SK-N-SH treated with all-trans-retinoic acid at 6 μM for 48 hours (cell line): ENCODE measurements at regions not wholly inside any gene's neighbourhood (a gene's known extent, or its start where the extent isn't known, plus 50 kb on each side); places are given as distances from the start of the nearest gene placed in this dataset.

Source experiments
- ATAC-seq: fragments of 200-7000 bp; cut with Tn5 transposase; 3 replicates; pipeline ENCODE4 v1.9.1; 2020; ENCODE audit warnings: mild to moderate bottlenecking, moderate library complexity
- ARNTL ChIP-seq: fragments of 450-650 bp; formaldehyde crosslinking; IDR thresholded peaks from 2 replicates; pipeline ENCODE4 v1.5.0; 2020; ENCODE audit warnings: low read depth, mild to moderate bottlenecking, moderate library complexity, borderline replicate concordance
- CSDC2 ChIP-seq: fragments of 250-450 bp; sonication (Bioruptor Pico); IDR thresholded peaks from 2 replicates; pipeline ENCODE4 v1.5.0; 2020; ENCODE audit warnings: mild to moderate bottlenecking, moderate library complexity
- ESRRG ChIP-seq: fragments of 250-450 bp; sonication (Bioruptor Pico); IDR thresholded peaks from 2 replicates; pipeline ENCODE4 v1.6.1; 2021; ENCODE audit warnings: mild to moderate bottlenecking
- GLIS3 ChIP-seq: fragments of 250-450 bp; sonication (Bioruptor Pico); IDR thresholded peaks from 2 replicates; pipeline ENCODE4 v1.5.0; 2020; ENCODE audit warnings: mild to moderate bottlenecking, moderate library complexity
- ISL1 ChIP-seq: fragments of 250-450 bp; sonication (Bioruptor Pico); IDR thresholded peaks from 2 replicates; pipeline ENCODE4 v2.1.2; 2022; ENCODE audit warnings: mild to moderate bottlenecking, moderate library complexity
- PPARA ChIP-seq: fragments of 250-450 bp; sonication (Bioruptor Pico); IDR thresholded peaks from 2 replicates; pipeline ENCODE4 v1.5.0; 2020; ENCODE audit warnings: mild to moderate bottlenecking, borderline replicate concordance
- RARB ChIP-seq: fragments of 250-450 bp; sonication (Bioruptor Pico); IDR thresholded peaks from 2 replicates; pipeline ENCODE4 v1.8.0; 2021; ENCODE audit warnings: mild to moderate bottlenecking, moderate library complexity
- SNAI2 ChIP-seq: fragments of 250-450 bp; sonication (Bioruptor Pico); IDR thresholded peaks from 2 replicates; pipeline ENCODE4 v1.5.0; 2020; ENCODE audit warnings: mild to moderate bottlenecking, moderate library complexity
- TCF4 ChIP-seq: fragments of 250-450 bp; sonication (Bioruptor Pico); IDR thresholded peaks from 2 replicates; pipeline ENCODE4 v1.8.0; 2021; ENCODE audit warnings: mild to moderate bottlenecking, moderate library complexity, borderline replicate concordance
- TOX ChIP-seq: fragments of 250-450 bp; sonication (Bioruptor Pico); IDR thresholded peaks from 2 replicates; pipeline ENCODE4 v1.8.0; 2021; ENCODE audit warnings: mild to moderate bottlenecking, moderate library complexity, borderline replicate concordance
- TSHZ2 ChIP-seq: fragments of 250-450 bp; sonication (Bioruptor Pico); IDR thresholded peaks from 2 replicates; pipeline ENCODE4 v1.5.0; 2020; ENCODE audit warnings: mild to moderate bottlenecking, moderate library complexity
- ZC3H10 ChIP-seq: fragments of 250-450 bp; sonication (Bioruptor Pico); IDR thresholded peaks from 2 replicates; pipeline ENCODE4 v1.5.1; 2021; ENCODE audit warnings: mild to moderate bottlenecking, moderate library complexity
- ZFP3 ChIP-seq: fragments of 250-450 bp; sonication (Bioruptor Pico); IDR thresholded peaks from 2 replicates; pipeline ENCODE4 v1.5.0; 2020; ENCODE audit warnings: mild to moderate bottlenecking, moderate library complexity
- ZFP30 ChIP-seq: fragments of 450-650 bp; formaldehyde crosslinking; IDR thresholded peaks from 2 replicates; pipeline ENCODE4 v1.5.0; 2022; ENCODE audit warnings: mild to moderate bottlenecking, moderate library complexity
- ZNF565 ChIP-seq: fragments of 450-650 bp; formaldehyde crosslinking; conservative IDR thresholded peaks from 2 replicates; pipeline ENCODE4 v1.5.0; 2020; ENCODE audit warnings: low read depth, mild to moderate bottlenecking, moderate library complexity
- ZNF70 ChIP-seq: fragments of 450-650 bp; formaldehyde crosslinking; IDR thresholded peaks from 2 replicates; pipeline ENCODE4 v1.5.0; 2020; ENCODE audit warnings: mild to moderate bottlenecking, moderate library complexity
- ZNF8 ChIP-seq: fragments of 450-650 bp; formaldehyde crosslinking; IDR thresholded peaks from 2 replicates; pipeline ENCODE4 v1.5.0; 2020; ENCODE audit warnings: mild to moderate bottlenecking, moderate library complexity
- TF ChIP-seq, protein P1 (sequence below): fragments of 250-450 bp; sonication (Bioruptor Pico); IDR thresholded peaks from 2 replicates; pipeline ENCODE4 v1.8.0; 2020; ENCODE audit warnings: mild to moderate bottlenecking, moderate library complexity, borderline replicate concordance
- TF ChIP-seq, protein P2 (sequence below): fragments of 250-450 bp; sonication (Bioruptor Pico); IDR thresholded peaks from 2 replicates; pipeline ENCODE4 v1.8.0; 2021; ENCODE audit warnings: low read depth, mild to moderate bottlenecking, moderate library complexity, borderline replicate concordance
- TF ChIP-seq, protein P3 (sequence below): fragments of 250-450 bp; sonication (Bioruptor Pico); IDR thresholded peaks from 2 replicates; pipeline ENCODE4 v1.5.1; 2021; ENCODE audit warnings: mild to moderate bottlenecking, moderate library complexity
- TF ChIP-seq, protein P4 (sequence below): fragments of 250-450 bp; sonication (Bioruptor Pico); IDR thresholded peaks from 2 replicates; pipeline ENCODE4 v1.5.1; 2020; ENCODE audit warnings: low read depth, mild to moderate bottlenecking, moderate library complexity

DNA sequence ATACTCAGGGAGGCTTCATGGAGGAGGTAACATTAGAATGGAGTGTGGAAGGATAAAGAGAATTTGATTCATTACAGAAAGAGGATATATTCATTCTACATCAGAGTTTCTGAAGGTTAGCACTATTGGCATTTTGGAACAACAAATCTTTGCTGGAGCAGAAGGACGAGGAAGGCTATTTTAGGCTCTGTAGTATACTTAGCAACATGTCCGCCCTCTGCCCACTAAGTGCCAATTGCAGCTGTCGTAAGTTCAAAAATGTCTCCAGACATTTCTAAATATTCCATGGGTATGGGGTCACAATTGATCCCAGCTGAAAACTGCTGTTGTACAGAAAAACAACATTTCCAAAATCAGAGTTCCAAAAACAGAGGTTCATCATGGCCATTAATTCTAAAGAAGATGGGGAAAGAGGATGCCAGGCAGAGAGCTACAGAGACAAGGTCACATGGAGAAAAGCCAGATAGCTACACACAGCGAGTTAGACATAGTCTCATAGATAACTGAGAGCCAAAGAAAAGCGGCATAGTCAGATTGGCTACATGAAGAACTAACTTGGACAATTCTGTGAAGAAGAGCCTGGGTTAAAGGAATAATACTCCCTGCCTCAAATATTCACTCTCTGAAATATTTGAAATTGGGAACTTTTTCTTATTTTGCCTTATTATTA lies 846.4 kb upstream of the CDH8 start (continued):
- no peak for TF ChIP-seq TCF4 (CRISPR knock-in tag)
- no peak for TF ChIP-seq PPARA (CRISPR knock-in tag)
- no peak for TF ChIP-seq ARNTL (CRISPR knock-in tag)
- TF ChIP-seq, protein P1, sequence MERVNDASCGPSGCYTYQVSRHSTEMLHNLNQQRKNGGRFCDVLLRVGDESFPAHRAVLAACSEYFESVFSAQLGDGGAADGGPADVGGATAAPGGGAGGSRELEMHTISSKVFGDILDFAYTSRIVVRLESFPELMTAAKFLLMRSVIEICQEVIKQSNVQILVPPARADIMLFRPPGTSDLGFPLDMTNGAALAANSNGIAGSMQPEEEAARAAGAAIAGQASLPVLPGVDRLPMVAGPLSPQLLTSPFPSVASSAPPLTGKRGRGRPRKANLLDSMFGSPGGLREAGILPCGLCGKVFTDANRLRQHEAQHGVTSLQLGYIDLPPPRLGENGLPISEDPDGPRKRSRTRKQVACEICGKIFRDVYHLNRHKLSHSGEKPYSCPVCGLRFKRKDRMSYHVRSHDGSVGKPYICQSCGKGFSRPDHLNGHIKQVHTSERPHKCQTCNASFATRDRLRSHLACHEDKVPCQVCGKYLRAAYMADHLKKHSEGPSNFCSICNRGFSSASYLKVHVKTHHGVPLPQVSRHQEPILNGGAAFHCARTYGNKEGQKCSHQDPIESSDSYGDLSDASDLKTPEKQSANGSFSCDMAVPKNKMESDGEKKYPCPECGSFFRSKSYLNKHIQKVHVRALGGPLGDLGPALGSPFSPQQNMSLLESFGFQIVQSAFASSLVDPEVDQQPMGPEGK (CRISPR knock-in tag): no peak
- no peak for TF ChIP-seq TOX (CRISPR knock-in tag)
- TF ChIP-seq, all 23 proteins: peak for 0

DNA sequence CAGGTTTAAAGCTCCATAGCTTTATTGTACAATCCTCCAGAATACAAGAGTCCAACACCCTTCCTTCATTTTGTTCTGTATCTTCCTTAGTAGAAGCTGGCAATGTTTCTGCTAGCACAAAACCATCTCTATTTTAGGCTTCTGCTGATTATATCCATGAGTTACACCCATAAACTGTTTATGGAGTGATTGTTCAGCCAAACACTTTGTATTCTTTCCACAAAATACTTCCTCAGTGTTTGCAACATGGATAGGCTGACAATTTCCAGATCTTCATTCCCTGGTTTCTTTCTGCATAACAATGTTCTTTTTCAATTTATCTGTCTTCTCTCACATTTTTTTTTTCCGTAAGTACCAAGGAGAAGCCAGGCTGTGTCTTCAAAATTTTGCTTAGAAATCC lies 839.9 kb upstream of the CDH8 start:
- TF ChIP-seq ISL1 (CRISPR knock-in tag) (no peak), ZNF70 (CRISPR knock-in tag) (no peak), TCF4 (CRISPR knock-in tag) (no peak), TSHZ2 (no peak), ZFP3 (CRISPR knock-in tag) (no peak), RARB (CRISPR knock-in tag) (no peak), ESRRG (CRISPR knock-in tag) (no peak), CSDC2 (CRISPR knock-in tag) (no peak), ZNF565 (CRISPR knock-in tag) (no peak), ZC3H10 (no peak), ZFP30 (CRISPR knock-in tag) (no peak)
- TF ChIP-seq, protein P2, sequence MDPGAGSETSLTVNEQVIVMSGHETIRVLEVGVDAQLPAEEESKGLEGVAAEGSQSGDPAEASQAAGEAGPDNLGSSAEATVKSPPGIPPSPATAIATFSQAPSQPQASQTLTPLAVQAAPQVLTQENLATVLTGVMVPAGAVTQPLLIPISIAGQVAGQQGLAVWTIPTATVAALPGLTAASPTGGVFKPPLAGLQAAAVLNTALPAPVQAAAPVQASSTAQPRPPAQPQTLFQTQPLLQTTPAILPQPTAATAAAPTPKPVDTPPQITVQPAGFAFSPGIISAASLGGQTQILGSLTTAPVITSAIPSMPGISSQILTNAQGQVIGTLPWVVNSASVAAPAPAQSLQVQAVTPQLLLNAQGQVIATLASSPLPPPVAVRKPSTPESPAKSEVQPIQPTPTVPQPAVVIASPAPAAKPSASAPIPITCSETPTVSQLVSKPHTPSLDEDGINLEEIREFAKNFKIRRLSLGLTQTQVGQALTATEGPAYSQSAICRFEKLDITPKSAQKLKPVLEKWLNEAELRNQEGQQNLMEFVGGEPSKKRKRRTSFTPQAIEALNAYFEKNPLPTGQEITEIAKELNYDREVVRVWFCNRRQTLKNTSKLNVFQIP: no peak
- TF ChIP-seq, protein P1 (CRISPR knock-in tag): no peak
- TF ChIP-seq, protein P3, sequence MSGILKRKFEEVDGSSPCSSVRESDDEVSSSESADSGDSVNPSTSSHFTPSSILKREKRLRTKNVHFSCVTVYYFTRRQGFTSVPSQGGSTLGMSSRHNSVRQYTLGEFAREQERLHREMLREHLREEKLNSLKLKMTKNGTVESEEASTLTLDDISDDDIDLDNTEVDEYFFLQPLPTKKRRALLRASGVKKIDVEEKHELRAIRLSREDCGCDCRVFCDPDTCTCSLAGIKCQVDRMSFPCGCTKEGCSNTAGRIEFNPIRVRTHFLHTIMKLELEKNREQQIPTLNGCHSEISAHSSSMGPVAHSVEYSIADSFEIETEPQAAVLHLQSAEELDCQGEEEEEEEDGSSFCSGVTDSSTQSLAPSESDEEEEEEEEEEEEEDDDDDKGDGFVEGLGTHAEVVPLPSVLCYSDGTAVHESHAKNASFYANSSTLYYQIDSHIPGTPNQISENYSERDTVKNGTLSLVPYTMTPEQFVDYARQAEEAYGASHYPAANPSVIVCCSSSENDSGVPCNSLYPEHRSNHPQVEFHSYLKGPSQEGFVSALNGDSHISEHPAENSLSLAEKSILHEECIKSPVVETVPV (CRISPR knock-in tag): no peak
- TF ChIP-seq, all 23 proteins: peak for 0
- ATAC-seq: no peak

DNA sequence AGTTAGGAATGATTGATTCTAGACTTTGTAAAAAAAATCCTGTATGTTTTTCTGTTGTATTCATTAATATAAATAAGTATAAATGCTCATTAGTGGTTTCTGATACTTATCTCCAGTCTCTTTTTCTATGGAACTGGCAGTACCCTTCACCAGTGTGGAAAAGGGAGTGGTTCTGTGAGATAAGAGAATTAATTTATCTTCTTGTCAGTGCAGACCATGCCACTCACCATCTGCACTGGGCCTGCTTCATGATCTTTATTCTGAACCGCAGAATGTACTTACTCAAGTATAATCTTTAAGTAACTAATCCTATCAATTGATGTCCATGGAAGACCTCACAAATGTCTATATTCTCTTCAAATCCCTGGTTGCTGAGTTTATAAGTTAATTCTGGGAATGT lies 836.1 kb upstream of the CDH8 start:
- no peak for ATAC-seq
- TF ChIP-seq TCF4 (CRISPR knock-in tag) (no peak), ZFP3 (CRISPR knock-in tag) (no peak), ZNF8 (no peak), ZFP30 (CRISPR knock-in tag) (no peak), TOX (CRISPR knock-in tag) (no peak), CSDC2 (CRISPR knock-in tag) (no peak), GLIS3 (CRISPR knock-in tag) (no peak), RARB (CRISPR knock-in tag) (no peak), SNAI2 (CRISPR knock-in tag) (no peak), ARNTL (CRISPR knock-in tag) (no peak), ISL1 (CRISPR knock-in tag) (no peak), TSHZ2 (no peak)
- TF ChIP-seq, protein P4, sequence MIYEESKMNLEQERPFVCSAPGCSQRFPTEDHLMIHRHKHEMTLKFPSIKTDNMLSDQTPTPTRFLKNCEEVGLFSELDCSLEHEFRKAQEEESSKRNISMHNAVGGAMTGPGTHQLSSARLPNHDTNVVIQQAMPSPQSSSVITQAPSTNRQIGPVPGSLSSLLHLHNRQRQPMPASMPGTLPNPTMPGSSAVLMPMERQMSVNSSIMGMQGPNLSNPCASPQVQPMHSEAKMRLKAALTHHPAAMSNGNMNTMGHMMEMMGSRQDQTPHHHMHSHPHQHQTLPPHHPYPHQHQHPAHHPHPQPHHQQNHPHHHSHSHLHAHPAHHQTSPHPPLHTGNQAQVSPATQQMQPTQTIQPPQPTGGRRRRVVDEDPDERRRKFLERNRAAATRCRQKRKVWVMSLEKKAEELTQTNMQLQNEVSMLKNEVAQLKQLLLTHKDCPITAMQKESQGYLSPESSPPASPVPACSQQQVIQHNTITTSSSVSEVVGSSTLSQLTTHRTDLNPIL (CRISPR knock-in tag): no peak
- TF ChIP-seq, protein P2: no peak
